Right hindlimb (tissue), 1 donor: ENCODE measurements at regions not wholly inside any gene's neighbourhood (a gene's known extent, or its start where the extent isn't known, plus 50 kb on each side); places are given as distances from the start of the nearest gene placed in this dataset.

Source experiments
- DNase-seq: peaks from one replicate; pipeline ENCODE4 v3.0.0-alpha.2; 2018

DNA sequence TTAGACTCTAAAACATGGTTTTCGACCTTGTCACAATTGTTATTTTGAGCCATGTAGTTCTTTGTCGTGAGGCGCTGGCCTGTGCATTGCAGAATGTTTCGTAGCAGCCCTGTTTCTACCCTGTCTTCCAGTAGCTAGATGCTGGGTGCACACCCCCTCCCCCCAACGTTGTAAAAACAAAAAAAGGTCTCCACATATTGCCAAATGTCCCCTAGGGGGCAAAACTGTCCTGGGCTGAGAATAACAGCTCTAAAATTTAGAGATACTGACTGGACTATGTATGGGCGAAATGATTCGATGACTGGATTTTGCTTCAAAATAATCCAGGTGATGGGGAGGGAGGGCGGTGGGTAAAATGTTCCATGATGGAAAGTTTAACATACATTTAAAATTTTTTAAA is 126.1 kb upstream of the FUT8 start:
- DNase-seq, result no peak

DNA sequence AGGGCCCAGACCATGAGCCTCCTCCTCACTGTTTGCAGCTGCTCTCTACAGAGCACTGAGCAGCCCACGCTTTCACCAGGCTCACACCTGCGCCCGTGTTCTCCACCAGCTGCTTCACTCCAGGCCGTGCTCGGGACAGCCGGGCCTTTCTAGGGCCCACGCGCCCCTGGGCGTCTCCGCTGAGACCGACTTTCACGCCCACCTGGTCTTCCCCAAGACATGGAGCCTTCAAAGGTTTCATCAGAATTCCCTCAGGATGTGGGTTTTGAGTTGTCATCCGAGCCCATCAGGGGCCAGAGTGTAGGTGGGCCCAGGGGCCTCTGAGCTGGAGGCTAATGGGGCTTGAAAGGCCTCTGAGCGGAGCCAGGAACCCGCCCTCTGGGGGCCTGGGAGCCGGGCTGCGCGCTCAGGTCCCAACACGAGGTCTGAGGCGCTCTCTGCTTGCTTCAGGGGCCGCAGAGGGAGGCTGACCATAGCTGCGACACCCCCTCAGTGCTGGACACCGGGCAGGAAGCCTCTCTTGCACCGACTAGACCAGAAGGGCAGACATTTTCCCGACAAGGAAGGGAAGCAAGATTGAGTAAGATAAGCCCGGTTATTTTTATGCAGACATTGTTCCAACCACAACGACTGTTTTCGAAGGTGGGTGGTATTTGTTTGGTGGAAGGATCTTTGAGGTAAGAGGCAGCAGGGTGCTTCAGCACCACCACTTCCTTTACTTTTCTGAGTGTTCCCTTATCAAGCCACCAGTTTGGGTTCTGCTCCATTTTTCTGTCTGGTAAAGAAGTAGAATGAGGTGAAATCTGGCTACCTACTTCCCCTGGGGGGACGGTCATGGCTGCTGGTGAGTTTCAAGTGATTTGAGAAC is 125.0 kb upstream of the FUT8 start:
- DNase-seq, result no peak

- DNase-seq, result no peak
These were observed 121.7 kb upstream of the FUT8 start for GRCh38 chr14:65290830-65291229.

GRCh38 chr14:65291531-65291930 is 121.0 kb upstream of the FUT8 start:
- no peak for DNase-seq

GRCh38 chr14:65294816-65295215 is 117.7 kb upstream of the FUT8 start:
- no peak for DNase-seq

DNA sequence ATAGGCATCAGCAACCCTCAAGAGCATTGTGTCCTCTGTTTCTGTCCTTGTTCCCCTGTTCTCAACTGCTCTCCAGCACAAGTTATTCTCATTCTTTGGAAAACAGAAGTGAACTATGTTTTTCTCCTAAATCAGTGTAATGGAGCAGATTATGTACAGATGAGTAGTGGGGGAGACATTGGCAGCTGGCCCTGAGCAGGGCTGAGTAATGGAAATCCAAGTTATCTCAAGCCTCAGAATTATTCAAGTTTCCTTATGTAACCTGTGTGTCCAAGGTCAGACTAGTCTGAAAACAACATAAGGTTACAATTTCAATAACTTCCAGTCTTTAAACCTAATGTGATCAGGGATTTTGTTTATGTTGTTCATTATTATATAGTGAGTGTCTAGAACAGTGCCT is 116.1 kb upstream of the FUT8 start:
- DNase-seq, result no peak

- DNase-seq, result no peak
These were observed 115.7 kb upstream of the FUT8 start for GRCh38 chr14:65296876-65297275.

DNA sequence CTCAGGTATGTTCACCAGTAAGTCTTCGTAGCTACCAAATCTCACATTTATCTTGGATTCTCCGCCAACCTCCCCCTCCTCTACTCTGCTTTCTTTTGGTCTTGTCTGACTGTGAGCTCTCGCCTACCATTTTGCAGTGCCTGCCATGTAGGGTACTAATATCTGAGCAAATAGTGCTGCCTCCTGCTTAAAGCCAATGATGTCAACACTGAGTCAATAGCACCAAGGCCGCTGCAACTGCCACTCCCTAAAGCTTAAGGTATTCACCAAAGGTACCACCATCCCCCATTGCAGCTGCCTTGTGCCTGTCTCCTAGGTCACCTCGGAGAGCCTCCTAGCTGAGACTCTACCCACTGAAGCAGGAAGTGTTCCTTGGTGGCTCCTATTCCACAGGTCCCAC is 114.8 kb upstream of the FUT8 start:
- no peak for DNase-seq

GRCh38 chr14:65299826-65300225 is 112.7 kb upstream of the FUT8 start:
- no peak for DNase-seq

DNA sequence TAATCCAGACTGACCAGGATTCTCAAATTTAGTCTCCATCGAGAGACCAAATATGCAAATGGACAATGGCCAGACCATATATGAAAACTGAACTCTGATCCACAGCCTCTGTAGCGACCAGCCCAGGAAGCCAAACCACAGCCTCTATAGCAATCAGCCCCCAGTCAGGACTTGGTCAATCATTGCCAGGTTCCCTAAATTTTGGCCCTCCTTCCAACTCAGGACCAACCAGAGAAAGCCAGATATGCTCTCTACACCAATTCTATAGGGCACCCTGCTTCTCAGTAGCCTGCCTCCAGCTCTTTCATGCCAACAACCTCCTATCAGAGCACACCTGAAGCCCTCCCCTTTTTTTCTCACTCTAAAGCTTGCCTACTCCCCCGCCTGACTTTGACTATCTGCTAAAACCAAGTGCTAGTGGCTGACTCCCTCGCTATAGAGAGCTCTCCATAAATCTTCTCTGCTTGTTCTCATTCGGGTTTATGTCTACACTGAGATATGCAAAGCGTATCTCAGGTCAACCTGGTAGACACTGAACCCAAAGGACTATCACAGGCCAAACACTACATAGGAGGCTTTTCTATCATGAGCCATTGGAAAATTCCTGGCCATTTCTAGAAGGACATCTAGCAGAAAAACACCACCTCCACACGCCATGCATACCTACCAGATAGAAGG is 110.5 kb upstream of the FUT8 start:
- DNase-seq, result no peak

DNA sequence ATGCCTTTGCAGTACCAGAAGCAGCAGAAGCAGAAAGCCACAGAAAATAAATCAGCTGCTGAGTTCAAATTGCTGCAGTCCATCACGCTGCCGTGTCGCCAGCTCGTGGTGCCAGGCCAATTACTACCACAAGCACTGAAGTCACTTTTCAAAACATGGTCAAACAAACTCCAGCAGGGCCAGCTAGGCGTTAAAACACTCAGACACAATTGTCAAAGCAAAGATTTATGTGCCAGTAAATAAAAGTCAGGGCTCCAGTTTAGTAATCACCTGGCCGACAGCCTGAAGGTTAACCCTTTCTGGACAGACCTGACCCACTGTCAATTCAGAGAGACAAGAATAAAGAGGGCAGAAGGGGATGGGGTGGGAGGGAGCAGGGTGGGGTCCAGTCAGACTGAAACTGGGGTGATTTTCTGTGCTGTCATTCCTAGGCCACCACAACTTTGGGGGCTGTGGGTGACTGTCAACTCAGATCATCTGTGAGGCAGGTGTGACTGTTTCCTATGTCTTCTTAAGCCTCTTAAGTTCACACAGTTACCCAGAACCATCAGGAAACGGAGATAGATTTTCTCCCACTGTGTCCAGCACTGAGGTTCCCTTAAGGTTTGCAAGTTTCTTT is 109.8 kb upstream of the FUT8 start:
- no peak for DNase-seq

DNA sequence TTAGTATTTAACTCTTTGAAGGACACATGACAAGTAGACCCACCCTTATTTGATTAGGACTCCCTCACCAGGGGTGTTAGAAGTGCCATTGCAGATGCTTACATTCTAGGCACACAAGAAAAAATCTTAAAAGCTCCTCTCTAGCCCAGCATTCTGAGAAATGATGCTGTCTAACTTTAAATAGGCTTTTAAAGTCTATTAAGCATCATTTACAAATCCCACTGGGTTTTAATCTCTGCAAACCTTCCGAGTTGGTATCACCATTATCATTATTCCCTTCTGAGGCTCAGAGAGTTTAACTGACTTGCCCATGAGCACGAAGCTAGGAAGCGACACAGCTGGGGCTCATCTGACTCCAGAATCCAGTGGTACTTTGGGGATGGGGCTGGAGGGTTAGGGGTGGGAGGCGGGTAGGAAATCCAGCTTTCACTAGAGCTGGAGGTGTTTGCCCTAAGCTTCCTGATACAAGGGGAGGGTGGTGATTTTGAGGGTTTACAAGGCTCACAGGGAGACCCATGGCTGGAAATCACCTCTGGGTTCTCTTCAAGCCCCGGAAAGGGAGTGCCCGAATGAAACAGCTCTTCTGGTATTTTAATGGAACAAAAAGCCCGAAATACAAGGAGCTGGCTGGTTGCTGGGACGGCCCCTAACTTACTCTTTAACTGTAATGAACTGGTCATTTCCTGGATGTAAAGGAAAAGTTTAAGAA is 109.2 kb upstream of the FUT8 start:
- DNase-seq, result no peak

GRCh38 chr14:65303899-65304222 is 108.7 kb upstream of the FUT8 start:
- no peak for DNase-seq

GRCh38 chr14:65304239-65304638 is 108.3 kb upstream of the FUT8 start:
- no peak for DNase-seq

DNA sequence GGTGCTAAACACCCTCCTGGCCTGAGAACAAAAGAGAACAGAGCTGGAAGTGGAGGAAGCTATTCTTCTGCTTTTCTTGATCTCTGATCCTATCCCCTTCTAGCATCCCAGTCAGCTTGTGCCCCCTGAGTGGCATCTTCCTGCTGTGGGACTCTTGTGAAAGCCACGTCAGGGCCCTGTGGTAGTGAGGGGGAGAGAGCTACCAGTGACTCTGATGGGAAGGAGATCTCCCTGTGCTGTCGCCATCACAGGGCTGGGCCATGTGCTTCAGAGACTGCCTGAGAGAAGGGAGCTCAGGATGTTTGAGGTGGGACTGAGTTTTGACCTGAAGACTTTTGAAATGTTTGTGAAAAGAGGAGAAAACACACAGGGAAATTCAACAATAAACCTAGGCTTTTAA is 107.6 kb upstream of the FUT8 start:
- no peak for DNase-seq

DNA sequence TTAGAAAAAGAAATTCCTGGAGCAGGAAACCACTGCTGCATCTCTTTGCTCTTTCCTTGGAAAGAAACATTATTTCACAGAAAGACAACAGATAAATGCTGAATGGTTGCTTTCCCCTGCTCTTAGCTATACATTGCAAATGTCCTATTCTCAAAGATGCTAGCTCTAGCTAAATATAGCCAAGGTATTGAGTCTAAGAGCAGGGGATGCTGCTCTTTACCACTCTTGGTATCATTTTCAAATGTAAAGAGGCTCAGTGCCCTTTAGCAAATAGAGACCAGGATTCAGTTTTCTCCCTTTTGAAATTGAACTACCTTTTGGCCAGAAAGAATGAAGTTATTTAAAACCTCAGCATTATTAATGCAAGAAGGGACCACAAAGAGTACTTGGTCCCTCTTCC is 104.0 kb upstream of the FUT8 start:
- DNase-seq, result no peak

GRCh38 chr14:65310568-65310967 is 102.0 kb upstream of the FUT8 start:
- no peak for DNase-seq

DNA sequence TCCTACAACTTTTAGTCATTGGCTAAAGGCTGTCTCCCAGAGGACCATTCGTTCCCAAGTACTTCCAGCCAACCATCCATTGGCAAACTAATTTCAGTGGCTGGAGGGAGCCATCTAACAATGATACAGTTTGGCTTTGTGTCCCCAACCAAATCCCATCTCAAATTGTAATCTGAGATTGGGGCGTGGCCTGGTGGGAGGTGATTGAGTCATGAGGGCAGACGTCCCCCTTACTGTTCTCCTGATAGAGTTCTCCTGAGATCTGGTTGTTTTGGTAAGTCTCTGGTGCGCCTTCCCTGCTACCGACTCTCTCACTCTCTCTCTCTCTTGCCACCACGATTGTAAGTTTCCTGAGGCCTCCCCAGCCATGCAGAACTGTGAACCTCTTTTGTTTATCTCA is 99.7 kb upstream of the FUT8 start:
- no peak for DNase-seq

- DNase-seq, result no peak
These were observed 93.7 kb upstream of the FUT8 start for GRCh38 chr14:65318636-65319506.

DNA sequence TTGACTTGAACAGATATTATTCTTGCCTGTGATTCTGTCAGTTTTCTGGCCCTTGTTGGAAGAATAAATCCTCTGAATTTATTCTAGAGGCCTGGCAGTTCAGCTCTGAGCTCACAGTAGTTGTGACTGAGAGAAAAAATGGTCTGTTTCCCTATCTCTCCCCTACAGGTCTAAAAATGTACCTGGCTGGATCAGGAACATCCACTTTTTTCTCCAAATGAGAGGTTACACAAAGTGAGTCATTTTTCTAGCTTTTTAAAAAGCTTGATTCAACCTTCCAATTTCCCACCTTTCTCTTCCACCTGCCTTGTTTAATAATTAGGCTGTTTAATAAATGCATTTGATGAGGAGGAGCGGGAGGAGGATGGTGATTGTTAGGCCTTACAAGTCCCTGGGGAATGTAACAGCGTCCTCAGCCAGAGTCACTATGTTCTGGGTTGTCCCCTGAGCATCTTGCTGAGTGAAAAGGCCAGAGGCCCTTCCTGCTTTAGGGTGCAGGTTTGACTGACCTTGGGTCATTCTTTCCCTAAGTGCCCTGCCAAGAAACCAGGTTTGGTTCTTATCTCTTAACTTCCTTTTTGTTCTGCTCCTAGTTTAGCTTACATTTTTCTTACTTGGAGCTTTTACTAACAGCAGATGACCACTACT is 91.7 kb upstream of the FUT8 start:
- no peak for DNase-seq

DNA sequence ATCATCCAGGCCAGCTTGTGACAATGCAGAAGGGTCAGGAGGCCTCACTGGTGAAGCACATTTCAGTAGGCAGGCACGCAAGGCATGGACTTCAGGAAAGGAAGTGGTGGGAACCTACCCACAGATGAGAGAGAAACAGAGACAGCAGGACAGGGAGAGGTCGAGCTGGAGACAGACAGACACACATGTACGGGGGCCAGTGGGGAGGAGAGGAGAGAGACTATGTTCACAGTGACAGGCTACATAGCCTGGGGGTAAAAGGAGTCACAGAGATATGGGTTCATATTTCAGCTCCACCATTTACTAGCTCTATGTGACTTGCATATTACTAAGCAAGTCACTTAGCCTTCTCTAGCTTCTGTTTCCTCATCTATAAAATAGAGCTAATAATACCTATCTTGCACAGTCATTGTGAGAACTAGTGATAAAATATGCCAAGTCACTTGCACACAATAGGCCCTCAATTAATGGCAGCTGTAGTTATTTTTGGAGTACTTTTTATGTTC is 91.1 kb upstream of the FUT8 start:
- no peak for DNase-seq

- DNase-seq, result no peak
These were observed 83.0 kb upstream of the FUT8 start for GRCh38 chr14:65329481-65329880.
